ENCODE measurements at regions not wholly inside any gene's neighbourhood (a gene's known extent, or its start where the extent isn't known, plus 50 kb on each side); places are given as distances from the start of the nearest gene placed in this dataset.
A peak's percentile ranks its signal among the peaks of the same experiment; 100 is the strongest.

DNA sequence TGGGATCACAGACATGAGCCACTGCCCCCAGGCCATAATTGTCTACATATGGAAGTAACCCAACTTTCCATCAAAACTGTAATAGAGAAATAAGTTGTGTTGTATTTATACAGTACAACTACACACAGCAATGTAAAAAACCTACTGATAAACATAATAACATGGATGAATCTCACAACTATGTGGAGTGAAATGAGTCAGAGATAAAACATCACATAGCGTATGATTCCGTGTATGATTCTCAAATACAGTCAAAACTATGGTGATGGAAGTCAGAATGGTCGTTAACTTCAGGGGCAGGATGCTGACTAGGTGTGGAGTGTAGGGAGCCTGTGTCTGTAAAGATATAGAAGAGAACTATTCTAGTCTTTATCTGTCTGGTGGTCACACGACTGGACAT lies 332.7 kb upstream of the SLCO3A1 start:
- no peak for TF ChIP-seq CTCF (IDR thresholded peaks at IDR 0.05)

DNA sequence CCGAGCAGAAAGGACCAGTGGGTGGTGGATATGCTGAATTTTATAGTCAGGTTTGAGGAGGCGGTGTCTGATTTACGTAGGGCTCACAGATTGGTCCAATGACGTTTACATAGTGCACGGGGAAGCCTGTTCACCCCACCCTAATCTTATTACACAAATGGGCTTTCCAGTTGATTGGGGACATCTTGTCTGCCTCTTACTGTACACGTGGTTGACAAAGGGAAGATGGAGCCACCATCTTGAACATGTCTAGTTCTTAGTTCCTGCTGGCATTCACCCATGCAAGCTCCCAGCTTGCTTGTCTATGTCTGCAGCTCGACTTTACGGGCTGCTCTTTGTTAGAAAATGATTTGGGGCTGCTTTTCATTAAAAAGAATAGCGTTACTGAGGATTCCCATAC lies 332.0 kb upstream of the SLCO3A1 start:
- TF ChIP-seq CTCF (IDR thresholded peaks at IDR 0.05), result no peak

GRCh38 chr15:91521996-91522395 lies 331.5 kb upstream of the SLCO3A1 start:
- no peak for TF ChIP-seq CTCF (IDR thresholded peaks at IDR 0.05)

DNA sequence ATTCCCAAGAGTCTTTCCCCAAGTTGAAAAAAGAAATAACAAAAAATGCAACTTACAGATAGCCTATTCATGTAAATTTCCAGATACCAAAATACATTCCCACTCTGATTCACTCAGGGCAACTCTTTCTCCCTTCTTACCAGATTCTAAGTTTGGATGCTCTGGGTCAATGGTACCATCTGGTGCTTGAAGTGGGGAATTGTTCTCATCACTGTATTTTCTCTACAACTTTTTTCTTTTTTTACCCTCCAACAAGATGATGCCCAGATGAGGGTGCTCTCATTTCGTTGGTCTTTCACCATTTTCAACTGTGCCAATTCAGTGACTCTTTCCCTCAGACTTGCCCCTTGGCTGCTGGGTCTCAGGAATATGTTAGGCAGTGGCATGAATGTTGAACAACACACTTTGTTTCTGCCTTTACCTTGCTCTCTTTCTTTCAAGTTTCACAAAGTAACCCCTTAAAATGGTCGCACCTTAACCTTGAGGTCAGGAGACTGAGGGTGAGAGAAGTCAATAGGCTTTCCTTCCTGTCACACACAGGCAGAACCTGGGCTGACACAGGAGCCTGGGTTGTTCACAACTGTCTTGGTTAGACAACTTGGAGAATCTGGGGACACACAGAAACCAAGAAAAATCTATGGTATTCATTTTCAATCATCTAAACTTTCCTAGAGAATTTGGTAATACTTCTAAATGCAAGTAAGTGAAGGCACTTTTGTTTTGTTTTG lies 330.7 kb upstream of the SLCO3A1 start:
- peak; percentile 50 for TF ChIP-seq CTCF (IDR thresholded peaks at IDR 0.05)

GRCh38 chr15:91523596-91523995 lies 329.9 kb upstream of the SLCO3A1 start:
- TF ChIP-seq CTCF (IDR thresholded peaks at IDR 0.05), result no peak

DNA sequence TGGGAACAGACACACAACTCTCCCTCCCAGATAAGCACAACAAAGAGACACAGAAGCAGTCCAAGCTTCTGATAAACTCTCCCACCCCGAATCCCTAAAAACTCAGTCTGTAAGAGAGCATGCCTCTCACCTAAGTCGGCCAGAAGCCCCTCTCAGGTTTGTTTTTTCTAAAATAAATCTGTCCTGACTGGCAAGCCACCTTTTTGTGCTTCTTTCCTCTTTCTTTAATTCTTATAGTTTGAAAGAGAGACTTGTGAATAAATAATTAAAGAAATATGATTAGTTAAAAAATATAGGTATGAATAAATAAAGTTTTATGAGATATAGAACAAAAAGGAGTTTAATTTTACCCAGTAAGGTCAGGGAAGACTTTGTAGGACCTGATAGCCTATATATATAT lies 329.0 kb upstream of the SLCO3A1 start:
- TF ChIP-seq CTCF (IDR thresholded peaks at IDR 0.05), result no peak

DNA sequence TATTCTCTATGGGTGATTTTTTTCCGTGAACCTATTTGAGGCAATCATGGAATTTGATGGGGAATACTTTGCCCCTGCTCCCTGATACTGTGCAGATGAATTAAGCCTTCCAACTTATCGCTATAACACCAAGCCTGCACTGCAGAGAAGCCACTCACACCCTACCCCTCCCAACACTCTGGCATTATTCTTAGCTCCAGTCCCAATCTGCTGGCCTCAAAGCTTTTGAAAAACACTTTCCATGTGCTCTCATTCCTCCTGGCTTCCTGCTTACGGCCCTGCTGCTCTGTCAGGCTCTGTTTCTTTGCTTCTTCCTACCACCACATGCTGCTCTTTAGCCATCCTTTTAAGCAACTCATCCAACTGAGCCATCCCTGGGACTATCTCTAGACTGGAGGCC lies 327.8 kb upstream of the SLCO3A1 start:
- no peak for TF ChIP-seq CTCF (IDR thresholded peaks at IDR 0.05)

DNA sequence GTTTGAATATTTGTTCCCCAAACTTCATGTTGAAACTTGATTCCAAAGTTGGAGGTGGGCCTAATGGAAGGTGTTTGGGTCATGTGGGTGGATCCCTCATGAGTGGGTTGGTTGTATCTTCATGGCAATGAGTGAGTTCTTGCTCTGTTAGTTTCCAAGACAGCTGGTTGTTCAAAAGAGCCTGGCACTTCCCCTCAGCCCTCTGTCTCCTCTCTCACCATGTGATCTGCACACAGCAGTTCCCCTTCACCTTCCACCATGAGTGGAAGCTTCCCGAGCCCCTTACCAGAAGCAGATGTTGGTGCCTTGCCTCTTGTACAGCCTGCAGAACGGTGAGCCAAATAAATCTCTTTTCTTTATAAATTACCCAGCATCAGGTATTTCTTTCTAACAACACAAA lies 327.1 kb upstream of the SLCO3A1 start:
- TF ChIP-seq CTCF (IDR thresholded peaks at IDR 0.05), result no peak

Measured in LNCAP (cell line).